Calu3 (cell line): ENCODE measurements at regions not wholly inside any gene's neighbourhood (a gene's known extent, or its start where the extent isn't known, plus 50 kb on each side); places are given as distances from the start of the nearest gene placed in this dataset.

ENCODE experiments used
- BruUV-seq: library from RNA; stranded (reverse); fragments of 400-500 nt; replicated peaks from 2 replicates; lab custom pipeline; 2021; lab: Mats Ljungman, UMichigan
- CTCF ChIA-PET: fragments of 300-600 bp; sonication (Branson Sonifier 250); formaldehyde crosslinking; loops from one replicate; lab custom pipeline; 2022; ENCODE audit warnings: antibody characterized with exemption; lab: Charles Lee
- DNase-seq: peaks from one replicate; pipeline ENCODE4 v3.0.0; 2022
- H3K27ac Mint-ChIP-seq: one replicate; pipeline ENCODE4 v1.8.0; 2022; ENCODE audit warnings: mixed read lengths; ENCODE audit not compliant: unreplicated experiment
- H3K27me3 Mint-ChIP-seq: one replicate; pipeline ENCODE4 v1.8.0; 2022; ENCODE audit warnings: mixed read lengths; ENCODE audit not compliant: unreplicated experiment
- H3K36me3 Mint-ChIP-seq: one replicate; pipeline ENCODE4 v1.8.0; 2022; ENCODE audit warnings: mild to moderate bottlenecking, moderate library complexity, mixed read lengths; ENCODE audit not compliant: insufficient read depth, unreplicated experiment
- H3K4me1 Mint-ChIP-seq: one replicate; pipeline ENCODE4 v1.8.0; 2022; ENCODE audit warnings: mild to moderate bottlenecking, low read depth, mixed read lengths; ENCODE audit not compliant: unreplicated experiment
- H3K4me3 Mint-ChIP-seq: one replicate; pipeline ENCODE4 v1.8.0; 2022; ENCODE audit warnings: mild to moderate bottlenecking, low read depth, moderate library complexity, mixed read lengths; ENCODE audit not compliant: unreplicated experiment
- H3K9me3 Mint-ChIP-seq: one replicate; pipeline ENCODE4 v1.8.0; 2022; ENCODE audit warnings: low read depth, mixed read lengths; ENCODE audit not compliant: unreplicated experiment
- intact Hi-C: fragments of 100-400 bp; cut with micrococcal nuclease; formaldehyde crosslinking; loops from one replicate; pipeline ENCODE4 v1.10.0; 2022; ENCODE audit not compliant: unreplicated experiment
- TF ChIP-seq, protein P1 (sequence below): fragments of 200-600 bp; IDR thresholded peaks from one replicate; pipeline ENCODE4 v1.8.0; 2022; ENCODE audit warnings: antibody characterized with exemption; ENCODE audit not compliant: unreplicated experiment

GRCh38 chr14:97253756-97254155, 456.6 kb downstream of the VRK1 start:
- H3K36me3 Mint-ChIP-seq = no peaks in the 10 kb centered on the region
- no peak overlapping the region for H3K27ac Mint-ChIP-seq
- no TSS peak for BruUV-seq
- H3K27me3 Mint-ChIP-seq = no peaks in the 10 kb centered on the region
- no peaks in the 10 kb centered on the region for H3K4me1 Mint-ChIP-seq
- no peak overlapping the region for H3K4me3 Mint-ChIP-seq
- intact Hi-C loops = no loop called here
- H3K9me3 Mint-ChIP-seq = peaks cover 9% of the 10 kb centered on the region
- DNase-seq = no peak
- TF ChIP-seq, protein P1, sequence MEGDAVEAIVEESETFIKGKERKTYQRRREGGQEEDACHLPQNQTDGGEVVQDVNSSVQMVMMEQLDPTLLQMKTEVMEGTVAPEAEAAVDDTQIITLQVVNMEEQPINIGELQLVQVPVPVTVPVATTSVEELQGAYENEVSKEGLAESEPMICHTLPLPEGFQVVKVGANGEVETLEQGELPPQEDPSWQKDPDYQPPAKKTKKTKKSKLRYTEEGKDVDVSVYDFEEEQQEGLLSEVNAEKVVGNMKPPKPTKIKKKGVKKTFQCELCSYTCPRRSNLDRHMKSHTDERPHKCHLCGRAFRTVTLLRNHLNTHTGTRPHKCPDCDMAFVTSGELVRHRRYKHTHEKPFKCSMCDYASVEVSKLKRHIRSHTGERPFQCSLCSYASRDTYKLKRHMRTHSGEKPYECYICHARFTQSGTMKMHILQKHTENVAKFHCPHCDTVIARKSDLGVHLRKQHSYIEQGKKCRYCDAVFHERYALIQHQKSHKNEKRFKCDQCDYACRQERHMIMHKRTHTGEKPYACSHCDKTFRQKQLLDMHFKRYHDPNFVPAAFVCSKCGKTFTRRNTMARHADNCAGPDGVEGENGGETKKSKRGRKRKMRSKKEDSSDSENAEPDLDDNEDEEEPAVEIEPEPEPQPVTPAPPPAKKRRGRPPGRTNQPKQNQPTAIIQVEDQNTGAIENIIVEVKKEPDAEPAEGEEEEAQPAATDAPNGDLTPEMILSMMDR = no peak
- CTCF ChIA-PET = no interaction called here

DNA sequence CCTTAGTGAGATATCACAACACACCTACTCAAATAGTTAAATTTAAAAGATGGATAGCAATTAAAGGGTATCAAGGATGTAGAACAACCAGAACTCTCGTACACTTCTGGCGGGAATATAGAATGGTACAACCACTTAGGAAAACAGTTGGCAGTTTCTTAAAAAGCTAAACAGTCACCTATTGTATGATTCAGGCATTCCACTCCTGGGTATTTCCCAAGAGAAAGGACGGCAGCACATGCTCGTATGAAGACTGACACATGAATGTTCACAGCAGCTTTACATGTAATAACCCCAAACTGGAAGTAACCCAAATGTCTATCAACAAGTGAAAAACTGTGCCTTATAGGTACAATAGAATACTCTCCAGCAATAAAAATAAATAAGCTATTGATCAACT, 465.2 kb downstream of the VRK1 start:
- H3K27ac Mint-ChIP-seq = no peak overlapping the region
- CTCF ChIA-PET = no interaction called here
- H3K4me3 Mint-ChIP-seq = no peak overlapping the region
- peaks cover 13% of the 10 kb centered on the region for H3K9me3 Mint-ChIP-seq
- TF ChIP-seq, protein P1 = no peak
- intact Hi-C loops = no loop called here
- DNase-seq = no peak
- no peaks in the 10 kb centered on the region for H3K36me3 Mint-ChIP-seq
- no peaks in the 10 kb centered on the region for H3K27me3 Mint-ChIP-seq
- BruUV-seq = no TSS peak
- no peaks in the 10 kb centered on the region for H3K4me1 Mint-ChIP-seq

DNA sequence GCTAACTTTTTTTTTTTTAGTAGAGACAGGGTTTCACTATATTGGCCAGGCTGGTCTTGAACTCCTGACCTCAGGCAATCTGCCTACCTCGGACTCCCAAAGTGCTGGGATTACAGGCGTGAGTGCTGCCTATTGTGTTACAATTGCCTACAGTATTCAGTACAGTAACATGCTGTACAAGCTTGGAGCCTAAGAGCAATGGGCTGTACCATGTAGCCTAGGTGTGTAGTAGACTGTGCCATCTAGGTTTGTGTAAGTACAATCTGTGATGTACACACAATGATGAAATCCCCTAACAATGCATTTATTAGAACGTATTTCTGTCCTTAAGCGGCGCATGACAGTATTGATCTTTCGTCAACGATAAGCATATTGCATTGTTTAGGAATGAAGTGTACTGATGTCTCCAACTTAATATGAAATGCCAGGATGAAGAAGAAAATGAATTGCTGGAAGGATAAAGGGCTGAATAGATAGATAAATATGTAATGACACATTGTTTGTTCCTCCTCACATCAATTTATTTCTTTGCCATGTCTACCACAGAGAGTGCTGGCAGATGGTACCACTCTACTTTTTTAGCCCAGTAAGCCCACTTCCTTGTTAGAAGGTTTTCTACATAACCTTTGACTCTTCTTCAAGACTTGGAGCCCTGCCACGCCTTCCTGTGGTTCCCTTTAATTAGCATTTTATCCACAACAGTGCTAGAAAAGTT, 467.5 kb downstream of the VRK1 start:
- Mint-ChIP-seq H3K4me1 (no peaks in the 10 kb centered on the region), H3K27ac (no peak overlapping the region), H3K9me3 (peaks cover 15% of the 10 kb centered on the region), H3K4me3 (no peak overlapping the region), H3K27me3 (no peaks in the 10 kb centered on the region), H3K36me3 (no peaks in the 10 kb centered on the region)
- intact Hi-C loops = no loop called here
- TF ChIP-seq, protein P1 = no peak
- no TSS peak for BruUV-seq
- CTCF ChIA-PET = interaction anchor here (0.7 kb wide), 1 partner anchor 41 kb away, joined by 3 read pairs; no protein-coding TSS in a partner anchor
- DNase-seq = no peak

GRCh38 chr14:97266653-97267052, 469.5 kb downstream of the VRK1 start:
- TF ChIP-seq, protein P1 = no peak
- H3K27ac Mint-ChIP-seq = no peak overlapping the region
- no peak for DNase-seq

More at GRCh38 chr14:97266653-97267052, 469.5 kb downstream of the VRK1 start:
- Mint-ChIP-seq H3K4me3 (no peak overlapping the region), H3K4me1 (no peaks in the 10 kb centered on the region), H3K9me3 (peaks cover 17% of the 10 kb centered on the region), H3K27me3 (no peaks in the 10 kb centered on the region), H3K36me3 (no peaks in the 10 kb centered on the region)
- intact Hi-C loops = no loop called here
- no TSS peak for BruUV-seq
- CTCF ChIA-PET = no interaction called here
